ENCODE measurements at regions not wholly inside any gene's neighbourhood (a gene's known extent, or its start where the extent isn't known, plus 50 kb on each side); places are given as distances from the start of the nearest gene placed in this dataset.

- Histone ChIP-seq H3K9me3 (no peaks in the 10 kb centered on the region), H3K4me3 (no peak overlapping the region), H3K4me1 (no peaks in the 10 kb centered on the region), H3K27ac (no peak overlapping the region), H3K27me3 (no peaks in the 10 kb centered on the region), H3K36me3 (no peaks in the 10 kb centered on the region)
- intact Hi-C loops (cut with DNase I; ENCODE audit: low total_unique reads): no loop called here
- DNase-seq: no peak
- TF ChIP-seq POLR2A (IDR thresholded peaks at IDR 0.05) (no peak), CTCF (IDR thresholded peaks at IDR 0.05) (no peak)
Observed at GRCh38 chr16:65752522-65752844, 614.0 kb upstream of the CDH5 start.

- H3K4me1 ChIP-seq: no peaks in the 10 kb centered on the region
- TF ChIP-seq CTCF (IDR thresholded peaks at IDR 0.05) (no peak), POLR2A (IDR thresholded peaks at IDR 0.05) (no peak)
- no peaks in the 10 kb centered on the region for H3K27me3 ChIP-seq
- no peak overlapping the region for H3K27ac ChIP-seq
- intact Hi-C loops (cut with DNase I; ENCODE audit: low total_unique reads): no loop called here
- no peak overlapping the region for H3K4me3 ChIP-seq
- H3K36me3 ChIP-seq: no peaks in the 10 kb centered on the region
- H3K9me3 ChIP-seq: no peaks in the 10 kb centered on the region
- no peak for DNase-seq
Observed at GRCh38 chr16:65751622-65752521, 614.6 kb upstream of the CDH5 start.

GRCh38 chr16:65749506-65749905 is 617.0 kb upstream of the CDH5 start:
- Histone ChIP-seq H3K9me3 (no peaks in the 10 kb centered on the region), H3K4me3 (no peak overlapping the region), H3K4me1 (no peaks in the 10 kb centered on the region), H3K36me3 (no peaks in the 10 kb centered on the region), H3K27me3 (no peaks in the 10 kb centered on the region), H3K27ac (no peak overlapping the region)
- no peak for DNase-seq
- TF ChIP-seq CTCF (IDR thresholded peaks at IDR 0.05) (no peak), POLR2A (IDR thresholded peaks at IDR 0.05) (no peak)
- intact Hi-C loops (cut with DNase I; ENCODE audit: low total_unique reads): no loop called here

GRCh38 chr16:65746941-65747340 is 619.5 kb upstream of the CDH5 start:
- H3K9me3 ChIP-seq: no peaks in the 10 kb centered on the region
- no peak overlapping the region for H3K4me3 ChIP-seq
- DNase-seq: no peak
- H3K36me3 ChIP-seq: no peaks in the 10 kb centered on the region
- H3K27ac ChIP-seq: no peak overlapping the region
- no peaks in the 10 kb centered on the region for H3K27me3 ChIP-seq
- intact Hi-C loops (cut with DNase I; ENCODE audit: low total_unique reads): no loop called here
- TF ChIP-seq CTCF (IDR thresholded peaks at IDR 0.05) (no peak), POLR2A (IDR thresholded peaks at IDR 0.05) (no peak)
- H3K4me1 ChIP-seq: no peaks in the 10 kb centered on the region

GRCh38 chr16:65745201-65745708 is 621.2 kb upstream of the CDH5 start:
- H3K27me3 ChIP-seq: no peaks in the 10 kb centered on the region
- H3K36me3 ChIP-seq: no peaks in the 10 kb centered on the region
- H3K27ac ChIP-seq: no peak overlapping the region
- no peaks in the 10 kb centered on the region for H3K4me1 ChIP-seq
- no peak for DNase-seq
- intact Hi-C loops (cut with DNase I; ENCODE audit: low total_unique reads): no loop called here
- H3K9me3 ChIP-seq: no peaks in the 10 kb centered on the region
- H3K4me3 ChIP-seq: no peak overlapping the region
- no peak for TF ChIP-seq POLR2A (IDR thresholded peaks at IDR 0.05)
- no peak for TF ChIP-seq CTCF (IDR thresholded peaks at IDR 0.05)

All from uterus (tissue), 3 donors.